HCT116 (cell line): ENCODE measurements at regions not wholly inside any gene's neighbourhood (a gene's known extent, or its start where the extent isn't known, plus 50 kb on each side); places are given as distances from the start of the nearest gene placed in this dataset.

Experiments used
- ATAC-seq: fragments of 200-7000 bp; cut with Tn5 transposase; 2 replicates; pipeline ENCODE4 v1.9.1; 2020; ENCODE audit warnings: mild to moderate bottlenecking, moderate library complexity
- BruUV-seq: library from RNA; stranded (reverse); fragments of 400-500 nt; replicated peaks from 2 replicates; lab custom pipeline; 2021; lab: Mats Ljungman, UMichigan
- CTCF ChIA-PET: fragments of 300-600 bp; sonication (Branson Sonifier 250); formaldehyde crosslinking; loops from one replicate; lab custom pipeline; 2021; ENCODE audit warnings: antibody characterized with exemption; lab: Charles Lee
- POLR2A ChIA-PET: fragments of 300-600, 350-600 bp; sonication (Branson Sonifier 250); formaldehyde crosslinking; loops from one replicate; lab custom pipeline; 2021; ENCODE audit warnings: antibody characterized with exemption; lab: Charles Lee
- RAD21 ChIA-PET, 2 experiments: fragments of 300-600 bp; sonication (Branson Sonifier 250); formaldehyde crosslinking; loops; one replicate each; lab custom pipeline; 2023; ENCODE audit warnings: low total read pairs in 2 of 2; ENCODE audit not compliant: uncharacterized antibody in 2 of 2, unreplicated experiment in 2 of 2, low non-redundant PET in 1 of 2; lab: Charles Lee
- DNase-seq: peaks from one replicate; pipeline ENCODE4 v3.0.0-alpha.2; 2010; ENCODE audit warnings: low read depth, low spot score
- H2AFZ ChIP-seq: fragments of 200-600 bp; shearing (Covaris generic), sonication (generic); 2 replicates; pipeline ENCODE4 v1.6.1; 2017; ENCODE audit warnings: low read depth, mixed run types, mixed read lengths, antibody characterized with exemption, low read length; ENCODE audit not compliant: poor library complexity, severe bottlenecking
- H3K27ac ChIP-seq: 2 replicates; pipeline ENCODE4 v1.5.1; 2012; ENCODE audit warnings: low read depth, low read length
- H3K27me3 ChIP-seq: fragments of 200-600 bp; sonication (generic); 2 replicates; pipeline ENCODE4 v1.6.1; 2016; ENCODE audit warnings: mixed run types, low read length, mixed read lengths; ENCODE audit not compliant: insufficient read depth
- H3K36me3 ChIP-seq, 2 experiments: fragments of 200-500 bp in 1 of 2; fragments of 200-600 bp in 1 of 2; sonication (Bioruptor generic) in 1 of 2; sonication (generic) in 1 of 2; 2 replicates each; pipeline versions ENCODE4 v1.5.1 to v1.6.1; 2014 to 2016; ENCODE audit warnings: low read length in 2 of 2, inconsistent platforms in 1 of 2, mixed read lengths in 1 of 2, mixed run types in 1 of 2; ENCODE audit not compliant: insufficient read depth in 2 of 2, control insufficient read depth in 1 of 2
- H3K4me1 ChIP-seq, 2 experiments: fragments of 200-600 bp in 1 of 2; sonication (generic) in 1 of 2; 2 replicates each; pipeline versions ENCODE4 v1.5.1 to v1.6.1; 2012 to 2017; ENCODE audit warnings: low read length in 2 of 2, inconsistent platforms in 1 of 2, mild to moderate bottlenecking in 1 of 2, mixed read lengths in 1 of 2, mixed run types in 1 of 2, moderate library complexity in 1 of 2; ENCODE audit not compliant: insufficient read depth in 2 of 2, control insufficient read depth in 1 of 2
- H3K4me2 ChIP-seq: fragments of 200-600 bp; sonication (generic); 2 replicates; pipeline ENCODE4 v1.6.1; 2017; ENCODE audit warnings: mixed run types, low read length, mixed read lengths
- H3K4me3 ChIP-seq, 2 experiments: fragments of 200-600 bp in 1 of 2; sonication (generic) in 1 of 2; replicated peaks in 1 of 2; 2 replicates each; pipeline ENCODE4 v1.5.1; 2011 to 2016; ENCODE audit warnings: low read length in 2 of 2, control low read depth in 1 of 2, low read depth in 1 of 2, mild to moderate bottlenecking in 1 of 2, mixed read lengths in 1 of 2, mixed run types in 1 of 2
- H3K79me2 ChIP-seq: fragments of 200-600 bp; sonication (generic); 2 replicates; pipeline ENCODE4 v1.6.1; 2017; ENCODE audit warnings: mild to moderate bottlenecking, mixed run types, low read length, moderate library complexity, mixed read lengths; ENCODE audit not compliant: insufficient read depth
- H3K9ac ChIP-seq: fragments of 200-600 bp; sonication (generic); 2 replicates; pipeline ENCODE4 v1.6.1; 2016; ENCODE audit warnings: low read length, mixed read lengths
- H3K9me2 ChIP-seq: fragments of 200-600 bp; sonication (generic), shearing (Covaris generic); 2 replicates; pipeline ENCODE4 v1.6.1; 2017; ENCODE audit warnings: mixed run types, mild to moderate bottlenecking, moderate library complexity; ENCODE audit not compliant: insufficient read depth
- H3K9me3 ChIP-seq, 2 experiments: fragments of 200-500 bp in 1 of 2; fragments of 200-600 bp in 1 of 2; sonication (Bioruptor generic) in 1 of 2; sonication (generic) in 1 of 2; 2 replicates each; pipeline ENCODE4 v1.6.1; 2014 to 2017; ENCODE audit warnings: low read length in 2 of 2, mixed read lengths in 2 of 2, inconsistent platforms in 1 of 2, low read depth in 1 of 2, mild to moderate bottlenecking in 1 of 2, mixed run types in 1 of 2, moderate library complexity in 1 of 2; ENCODE audit not compliant: control insufficient read depth in 1 of 2, insufficient read depth in 1 of 2
- H4K20me1 ChIP-seq: fragments of 200-600 bp; sonication (generic), shearing (Covaris generic); 2 replicates; pipeline ENCODE4 v1.6.1; 2017; ENCODE audit warnings: mixed run types, mild to moderate bottlenecking, moderate library complexity; ENCODE audit not compliant: insufficient read depth
- EZH2 ChIP-seq: fragments of 200-600 bp; sonication (generic); IDR thresholded peaks from 2 replicates; pipeline ENCODE4 v1.6.1; 2017; ENCODE audit warnings: antibody characterized with exemption, mixed run types
- FOSL1 ChIP-seq: IDR thresholded peaks from 2 replicates; pipeline ENCODE4 v1.6.1; 2012; ENCODE audit warnings: low read depth
- JUND ChIP-seq: IDR thresholded peaks from 2 replicates; pipeline ENCODE4 v1.6.1; 2012
- POLR2A ChIP-seq: IDR thresholded peaks from 2 replicates; pipeline ENCODE4 v1.7.0; 2011; ENCODE audit warnings: borderline replicate concordance; ENCODE audit not compliant: insufficient read depth, insufficient read length; ENCODE audit errors: extremely low read depth
- POLR2AphosphoS5 ChIP-seq: IDR thresholded peaks from 2 replicates; pipeline ENCODE4 v1.6.1; 2011; ENCODE audit warnings: mild to moderate bottlenecking, low read depth, low read length, moderate library complexity
- REST ChIP-seq: IDR thresholded peaks from 2 replicates; pipeline ENCODE4 v1.6.1; 2012; ENCODE audit warnings: low read depth
- SIN3A ChIP-seq: IDR thresholded peaks from 2 replicates; pipeline ENCODE4 v1.6.1; 2012; ENCODE audit warnings: low read depth
- ZBTB33 ChIP-seq: IDR thresholded peaks from 2 replicates; pipeline ENCODE4 v1.6.1; 2011; ENCODE audit warnings: mild to moderate bottlenecking, low read length, moderate library complexity; ENCODE audit not compliant: insufficient replicate concordance; ENCODE audit errors: extremely low read depth
- ZNF274 ChIP-seq: fragments of 200-500 bp; sonication (Bioruptor generic); IDR thresholded peaks from 2 replicates; pipeline ENCODE4 v1.6.1; 2014; ENCODE audit warnings: mild to moderate bottlenecking, low read depth, low read length, inconsistent platforms
- intact Hi-C: fragments of 100-400 bp; cut with micrococcal nuclease; formaldehyde crosslinking; loops from 2 replicates; pipeline ENCODE4 v1.10.0; 2022

- TF ChIP-seq ZBTB33 = no peak
- TF ChIP-seq POLR2AphosphoS5 = no peak
- TF ChIP-seq POLR2A = no peak
- no peak for TF ChIP-seq SIN3A
- no peak for TF ChIP-seq ZNF274
- TF ChIP-seq JUND = no peak
- TF ChIP-seq REST = no peak
Measured at GRCh38 chr5:166320920-166321480, 1970.4 kb upstream of the WWC1 start (continued).

- Histone ChIP-seq H3K27me3 (no peaks in the 10 kb centered on the region), H3K4me1 (no peaks in the 10 kb centered on the region), H4K20me1 (no peaks in the 10 kb centered on the region), H3K79me2 (no peaks in the 10 kb centered on the region), H2AFZ (no peak overlapping the region), H3K9me3 (peaks cover 15 to 20% of the 10 kb centered on the region in 2 experiments; a peak in 2 of 4 replicates), H3K27ac (no peak overlapping the region), H3K4me2 (no peak overlapping the region), H3K4me3 (no peak overlapping the region), H3K9me2 (no peaks in the 10 kb centered on the region), H3K36me3 (no peaks in the 10 kb centered on the region), H3K9ac (no peak overlapping the region)
- no peak for DNase-seq
- intact Hi-C loops = no loop called here
- ChIA-PET CTCF (no interaction called here), RAD21 (no interaction called here), POLR2A (no interaction called here)
- TF ChIP-seq EZH2 (no peak), FOSL1 (no peak), ZNF274 (no peak)
- ATAC-seq = no peak
- no TSS peak for BruUV-seq
Measured at GRCh38 chr5:166324372-166324771, 1967.1 kb upstream of the WWC1 start.
